ENCODE measurements at regions not wholly inside any gene's neighbourhood (a gene's known extent, or its start where the extent isn't known, plus 50 kb on each side); places are given as distances from the start of the nearest gene placed in this dataset.

DNA sequence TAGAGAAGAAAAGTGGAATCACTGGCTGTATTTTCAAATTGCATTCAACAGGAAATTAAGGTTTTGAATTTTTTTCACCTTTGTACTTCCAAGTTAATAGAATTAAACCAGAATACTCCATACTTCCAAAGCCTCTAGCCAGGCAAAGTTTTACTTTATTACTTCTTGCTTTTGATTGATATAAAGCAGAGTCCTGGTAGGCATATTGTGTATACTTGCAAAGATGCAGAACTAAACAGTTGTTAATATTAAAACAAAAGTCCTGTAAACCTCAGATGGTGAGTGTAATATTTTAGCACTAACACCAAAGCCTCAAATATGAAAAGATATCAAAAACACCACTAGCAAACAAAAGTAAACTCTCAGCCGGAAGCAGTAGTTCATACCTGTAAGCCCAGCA, 107.2 kb upstream of the C2CD4B start:
- Mint-ChIP-seq H3K9me3 (peaks cover 23% of the 10 kb centered on the region), H3K27ac (no peak overlapping the region), H3K36me3 (ENCODE audit: low read depth) (peaks cover 4% of the 10 kb centered on the region), H3K27me3 (peaks cover 6% of the 10 kb centered on the region), H3K4me3 (no peak overlapping the region), H3K4me1 (no peaks in the 10 kb centered on the region)
- DNase-seq, result no peak
- TF ChIP-seq, protein P1, sequence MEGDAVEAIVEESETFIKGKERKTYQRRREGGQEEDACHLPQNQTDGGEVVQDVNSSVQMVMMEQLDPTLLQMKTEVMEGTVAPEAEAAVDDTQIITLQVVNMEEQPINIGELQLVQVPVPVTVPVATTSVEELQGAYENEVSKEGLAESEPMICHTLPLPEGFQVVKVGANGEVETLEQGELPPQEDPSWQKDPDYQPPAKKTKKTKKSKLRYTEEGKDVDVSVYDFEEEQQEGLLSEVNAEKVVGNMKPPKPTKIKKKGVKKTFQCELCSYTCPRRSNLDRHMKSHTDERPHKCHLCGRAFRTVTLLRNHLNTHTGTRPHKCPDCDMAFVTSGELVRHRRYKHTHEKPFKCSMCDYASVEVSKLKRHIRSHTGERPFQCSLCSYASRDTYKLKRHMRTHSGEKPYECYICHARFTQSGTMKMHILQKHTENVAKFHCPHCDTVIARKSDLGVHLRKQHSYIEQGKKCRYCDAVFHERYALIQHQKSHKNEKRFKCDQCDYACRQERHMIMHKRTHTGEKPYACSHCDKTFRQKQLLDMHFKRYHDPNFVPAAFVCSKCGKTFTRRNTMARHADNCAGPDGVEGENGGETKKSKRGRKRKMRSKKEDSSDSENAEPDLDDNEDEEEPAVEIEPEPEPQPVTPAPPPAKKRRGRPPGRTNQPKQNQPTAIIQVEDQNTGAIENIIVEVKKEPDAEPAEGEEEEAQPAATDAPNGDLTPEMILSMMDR (IDR thresholded peaks at IDR 0.05), result no peak
- POLR2A ChIA-PET, result no interaction called here
- intact Hi-C loops (cut with micrococcal nuclease), result no loop called here
- CTCF ChIA-PET, result no interaction called here
- no peak for ATAC-seq (ENCODE audit: low read depth)

DNA sequence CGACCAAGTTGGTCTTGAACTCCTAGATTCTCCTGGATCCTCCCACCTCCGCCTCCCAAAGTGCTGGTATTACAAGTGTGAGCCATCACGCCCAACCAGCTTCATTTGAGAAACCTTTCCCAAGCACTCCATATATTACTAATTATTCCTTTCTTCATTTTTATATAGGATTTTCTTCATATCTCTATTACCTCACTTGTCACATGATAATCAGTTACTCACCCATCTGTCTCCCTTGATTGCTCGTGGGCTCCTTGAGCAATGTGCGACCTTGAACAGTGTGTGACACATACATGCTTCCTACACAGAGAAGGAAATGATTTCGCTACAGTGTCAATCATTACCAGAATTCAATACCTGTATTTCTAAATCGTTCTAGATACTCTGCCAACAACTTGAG, 110.7 kb upstream of the C2CD4B start:
- H3K27me3 Mint-ChIP-seq, result peaks cover 18% of the 10 kb centered on the region
- POLR2A ChIA-PET, result no interaction called here
- no peak for ATAC-seq (ENCODE audit: low read depth)

DNA sequence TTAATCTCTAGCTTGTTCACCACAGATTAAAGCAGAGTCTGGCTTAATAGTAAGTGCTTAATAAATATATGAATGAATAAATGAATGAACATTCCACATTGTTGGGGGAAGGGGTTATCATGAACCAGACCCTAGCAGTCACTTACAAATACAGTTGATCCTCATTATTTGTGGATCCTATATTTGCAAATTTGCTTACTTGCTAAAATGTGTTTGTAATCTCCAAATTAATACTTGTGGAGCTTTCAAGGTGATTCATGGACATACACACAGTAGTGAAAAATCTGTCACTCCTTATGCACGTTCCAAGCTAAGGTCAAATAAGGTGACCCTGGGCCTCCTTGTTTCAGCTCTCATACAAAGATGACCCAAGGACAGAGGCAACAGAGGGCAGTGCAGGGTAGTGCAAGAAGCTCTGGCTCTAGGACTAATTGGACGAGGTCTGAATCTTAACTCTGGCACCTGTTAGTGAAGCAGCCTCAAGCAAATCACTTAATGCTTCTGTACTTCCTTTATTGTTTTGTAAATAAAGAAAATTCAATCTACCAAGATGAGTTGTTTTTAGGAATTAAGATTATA, 112.8 kb upstream of the C2CD4B start:
- H3K36me3 Mint-ChIP-seq (ENCODE audit: low read depth), result no peaks in the 10 kb centered on the region
- intact Hi-C loops (cut with micrococcal nuclease), result no loop called here
- no peak for DNase-seq
- peaks cover 2% of the 10 kb centered on the region for H3K9me3 Mint-ChIP-seq
- H3K27ac Mint-ChIP-seq, result no peak overlapping the region
- no peak overlapping the region for H3K4me3 Mint-ChIP-seq
- POLR2A ChIA-PET, result no interaction called here
- TF ChIP-seq, protein P1 (IDR thresholded peaks at IDR 0.05), result no peak
- peaks cover 22% of the 10 kb centered on the region for H3K27me3 Mint-ChIP-seq
- CTCF ChIA-PET, result no interaction called here
- no peaks in the 10 kb centered on the region for H3K4me1 Mint-ChIP-seq
- no peak for ATAC-seq (ENCODE audit: low read depth)

More for the DNA sequence above, 110.7 kb upstream of the C2CD4B start:
- intact Hi-C loops (cut with micrococcal nuclease), result no loop called here
- Mint-ChIP-seq H3K4me3 (no peak overlapping the region), H3K27ac (no peak overlapping the region), H3K4me1 (no peaks in the 10 kb centered on the region), H3K36me3 (ENCODE audit: low read depth) (no peaks in the 10 kb centered on the region), H3K9me3 (peaks cover 4% of the 10 kb centered on the region)
- DNase-seq, result no peak
- TF ChIP-seq, protein P1 (IDR thresholded peaks at IDR 0.05), result no peak
- CTCF ChIA-PET, result no interaction called here

DNA sequence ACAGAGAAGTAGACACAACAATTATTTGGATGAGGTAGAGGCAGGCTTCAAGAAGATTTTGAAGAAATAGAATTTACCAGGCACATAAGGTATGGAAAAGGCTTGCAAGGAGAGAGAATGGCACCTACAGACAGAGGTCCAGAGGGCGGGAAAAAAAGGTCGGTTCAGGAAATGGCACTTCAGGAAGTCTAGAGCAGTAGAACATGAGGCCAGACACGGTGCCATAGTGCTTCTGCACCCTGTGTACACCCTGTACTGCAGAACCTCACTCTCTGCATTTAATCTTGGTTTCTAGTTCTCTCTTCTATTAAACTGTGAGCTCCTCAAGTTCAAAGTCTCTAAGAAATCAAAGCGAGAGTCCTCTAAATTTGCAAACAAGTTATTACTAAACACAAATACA, 113.4 kb upstream of the C2CD4B start:
- no peak overlapping the region for H3K4me3 Mint-ChIP-seq
- intact Hi-C loops (cut with micrococcal nuclease), result no loop called here
- ATAC-seq (ENCODE audit: low read depth), result no peak
- CTCF ChIA-PET, result no interaction called here
- no peaks in the 10 kb centered on the region for H3K4me1 Mint-ChIP-seq
- POLR2A ChIA-PET, result no interaction called here
- H3K27me3 Mint-ChIP-seq, result peaks cover 25% of the 10 kb centered on the region
- H3K36me3 Mint-ChIP-seq (ENCODE audit: low read depth), result no peaks in the 10 kb centered on the region
- peaks cover 2% of the 10 kb centered on the region for H3K9me3 Mint-ChIP-seq
- no peak overlapping the region for H3K27ac Mint-ChIP-seq
- TF ChIP-seq, protein P1 (IDR thresholded peaks at IDR 0.05), result no peak
- DNase-seq, result no peak

DNA sequence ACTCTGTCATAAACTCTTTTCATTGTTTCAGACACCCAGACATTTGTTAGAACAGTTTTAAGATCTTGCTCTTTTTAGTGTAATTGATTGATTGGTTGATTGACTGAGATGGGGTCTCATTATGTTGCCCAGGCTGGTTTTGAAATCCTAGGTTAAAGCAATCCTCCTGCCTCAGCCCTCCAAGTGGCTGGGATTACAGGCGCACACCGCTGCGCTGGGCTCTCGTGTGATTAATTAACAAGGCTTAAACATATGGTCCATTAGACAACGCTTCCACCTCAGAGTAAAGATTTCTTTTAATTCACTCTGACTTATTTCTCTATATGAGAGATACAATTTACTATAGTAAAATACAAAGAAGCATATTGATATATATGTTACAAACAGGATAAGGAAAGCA, 114.0 kb upstream of the C2CD4B start:
- intact Hi-C loops (cut with micrococcal nuclease), result no loop called here
- TF ChIP-seq, protein P1 (IDR thresholded peaks at IDR 0.05), result no peak
- peaks cover 25% of the 10 kb centered on the region for H3K27me3 Mint-ChIP-seq
- ChIA-PET POLR2A (no interaction called here), CTCF (no interaction called here)
- no peak overlapping the region for H3K27ac Mint-ChIP-seq
- DNase-seq (no peak), ATAC-seq (ENCODE audit: low read depth) (no peak)
- no peaks in the 10 kb centered on the region for H3K36me3 Mint-ChIP-seq (ENCODE audit: low read depth)
- peaks cover 2% of the 10 kb centered on the region for H3K9me3 Mint-ChIP-seq
- H3K4me3 Mint-ChIP-seq, result no peak overlapping the region
- H3K4me1 Mint-ChIP-seq, result no peaks in the 10 kb centered on the region
